Prostate gland (tissue), 2 donors: ENCODE measurements at regions not wholly inside any gene's neighbourhood (a gene's known extent, or its start where the extent isn't known, plus 50 kb on each side); places are given as distances from the start of the nearest gene placed in this dataset.

ENCODE experiments used
- DNase-seq: peaks from one replicate; pipeline ENCODE4 v3.0.0-alpha.2; 2019; ENCODE audit warnings: low spot score
- H3K27ac ChIP-seq, 2 donors: fragments of 200-600 bp; sonication (generic); 2 replicates each; pipeline ENCODE4 v1.5.1; 2017 to 2019
- H3K27me3 ChIP-seq: fragments of 200-600 bp; sonication (generic); replicated peaks from 2 replicates; pipeline ENCODE4 v1.5.1; 2019; ENCODE audit not compliant: insufficient read depth
- H3K36me3 ChIP-seq, 2 donors: fragments of 200-600 bp; sonication (generic); 1 replicate in 1 of 2; 2 replicates in 1 of 2; pipeline versions ENCODE4 v1.5.1 to v1.8.1; 2017 to 2019
- H3K4me1 ChIP-seq: fragments of 200-600 bp; sonication (generic); replicated peaks from 2 replicates; pipeline ENCODE4 v1.5.1; 2019
- H3K4me3 ChIP-seq, 2 donors: fragments of 200-600 bp; sonication (generic); 2 replicates each; pipeline ENCODE4 v1.5.1; 2017 to 2019
- H3K9me3 ChIP-seq: fragments of 200-600 bp; sonication (generic); 2 replicates; pipeline ENCODE4 v1.5.1; 2017
- POLR2A ChIP-seq: fragments of 450-650 bp; IDR thresholded peaks from one replicate; pipeline ENCODE4 v1.6.1; 2016; ENCODE audit warnings: antibody characterized with exemption, mild to moderate bottlenecking
- POLR2AphosphoS5 ChIP-seq: sonication (generic); formaldehyde crosslinking; IDR thresholded peaks from one replicate; pipeline ENCODE4 v1.6.1; 2017; ENCODE audit warnings: antibody characterized with exemption
- WGBS: methylation state at CpG from one replicate; pipeline ENCODE4 v1.1.5; 2018; 5-methylcytosine and 5-hydroxymethylcytosine counted together
- intact Hi-C: fragments of 100-400 bp; cut with DNase I; formaldehyde crosslinking; loops from one replicate; pipeline ENCODE4 v1.14.2; 2022
- TF ChIP-seq, protein P1 (sequence below), 4 experiments: fragments of 200-600 bp in 2 of 4; fragments of 450-650 bp in 2 of 4; sonication (generic) in 2 of 4; IDR thresholded peaks; 1 replicate in 3 of 4; 2 replicates in 1 of 4; pipeline ENCODE4 v1.5.1; 2016 to 2019; ENCODE audit warnings: antibody characterized with exemption in 4 of 4, mild to moderate bottlenecking in 2 of 4, moderate library complexity in 2 of 4

DNA sequence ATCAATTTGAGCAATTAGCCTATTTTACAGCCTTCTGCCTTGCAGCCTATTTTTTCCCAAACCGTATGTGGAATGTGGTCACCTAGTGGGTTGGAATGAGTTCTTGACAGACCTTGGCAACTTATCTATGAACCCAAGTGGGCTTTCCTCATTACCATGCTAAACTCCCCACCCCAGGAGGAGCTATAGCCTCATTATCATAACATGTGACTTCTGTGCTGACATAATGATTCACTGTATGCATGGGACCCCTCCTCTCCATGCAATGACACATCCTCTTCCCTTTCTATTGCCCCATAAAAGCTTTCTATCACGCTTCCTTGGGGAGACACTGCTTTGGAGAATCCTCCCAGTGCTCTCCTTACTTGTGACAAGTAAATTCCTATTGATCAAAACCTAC is 83.5 kb upstream of the FHIT start:
- 80% methylated on average over 2 of the region's 2 CpGs for WGBS
- no peak overlapping the region for H3K27ac ChIP-seq
- no peak for DNase-seq
- no peaks in the 10 kb centered on the region for H3K9me3 ChIP-seq
- no peaks in the 10 kb centered on the region for H3K4me1 ChIP-seq
- H3K36me3 ChIP-seq = no peaks in the 10 kb centered on the region
- intact Hi-C loops = no loop called here
- no peak overlapping the region for H3K4me3 ChIP-seq
- TF ChIP-seq POLR2A (no peak), POLR2AphosphoS5 (no peak)
- TF ChIP-seq, protein P1, sequence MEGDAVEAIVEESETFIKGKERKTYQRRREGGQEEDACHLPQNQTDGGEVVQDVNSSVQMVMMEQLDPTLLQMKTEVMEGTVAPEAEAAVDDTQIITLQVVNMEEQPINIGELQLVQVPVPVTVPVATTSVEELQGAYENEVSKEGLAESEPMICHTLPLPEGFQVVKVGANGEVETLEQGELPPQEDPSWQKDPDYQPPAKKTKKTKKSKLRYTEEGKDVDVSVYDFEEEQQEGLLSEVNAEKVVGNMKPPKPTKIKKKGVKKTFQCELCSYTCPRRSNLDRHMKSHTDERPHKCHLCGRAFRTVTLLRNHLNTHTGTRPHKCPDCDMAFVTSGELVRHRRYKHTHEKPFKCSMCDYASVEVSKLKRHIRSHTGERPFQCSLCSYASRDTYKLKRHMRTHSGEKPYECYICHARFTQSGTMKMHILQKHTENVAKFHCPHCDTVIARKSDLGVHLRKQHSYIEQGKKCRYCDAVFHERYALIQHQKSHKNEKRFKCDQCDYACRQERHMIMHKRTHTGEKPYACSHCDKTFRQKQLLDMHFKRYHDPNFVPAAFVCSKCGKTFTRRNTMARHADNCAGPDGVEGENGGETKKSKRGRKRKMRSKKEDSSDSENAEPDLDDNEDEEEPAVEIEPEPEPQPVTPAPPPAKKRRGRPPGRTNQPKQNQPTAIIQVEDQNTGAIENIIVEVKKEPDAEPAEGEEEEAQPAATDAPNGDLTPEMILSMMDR (IDR thresholded peaks at IDR 0.05) = no peak
- no peaks in the 10 kb centered on the region for H3K27me3 ChIP-seq

DNA sequence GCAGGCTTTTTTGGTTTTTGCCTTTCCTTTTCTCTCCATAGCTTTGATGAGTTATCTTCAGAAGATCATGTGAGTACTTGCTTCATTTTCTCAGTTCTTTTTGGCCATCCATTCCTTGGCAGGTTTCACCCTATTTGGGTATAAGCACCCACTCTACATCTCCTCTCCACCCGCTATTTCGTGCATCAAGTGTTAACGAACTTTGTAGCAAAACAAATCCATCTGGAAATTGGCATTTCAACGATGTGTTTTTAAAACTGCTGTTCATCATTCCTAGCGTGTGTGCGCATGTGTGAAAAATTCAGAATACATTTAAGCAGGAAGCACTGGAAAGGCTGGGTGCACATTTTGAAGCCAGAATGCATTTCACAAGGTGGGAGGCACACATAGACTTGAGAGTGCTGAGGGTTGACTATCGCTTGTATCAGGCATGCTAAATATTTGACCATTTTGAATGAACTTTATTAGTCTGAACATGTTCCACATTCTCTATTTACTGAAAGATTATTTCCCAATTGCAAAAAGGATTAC is 89.7 kb upstream of the FHIT start:
- no peak overlapping the region for H3K27ac ChIP-seq
- no peaks in the 10 kb centered on the region for H3K27me3 ChIP-seq
- no peaks in the 10 kb centered on the region for H3K36me3 ChIP-seq
- H3K4me1 ChIP-seq = no peaks in the 10 kb centered on the region
- H3K4me3 ChIP-seq = no peak overlapping the region
- no peaks in the 10 kb centered on the region for H3K9me3 ChIP-seq
- TF ChIP-seq POLR2AphosphoS5 (no peak), POLR2A (no peak)
- TF ChIP-seq, protein P1 (IDR thresholded peaks at IDR 0.05) = no peak
- no peak for DNase-seq
- 50% methylated on average over 7 of the region's 7 CpGs for WGBS
- intact Hi-C loops = no loop called here

DNA sequence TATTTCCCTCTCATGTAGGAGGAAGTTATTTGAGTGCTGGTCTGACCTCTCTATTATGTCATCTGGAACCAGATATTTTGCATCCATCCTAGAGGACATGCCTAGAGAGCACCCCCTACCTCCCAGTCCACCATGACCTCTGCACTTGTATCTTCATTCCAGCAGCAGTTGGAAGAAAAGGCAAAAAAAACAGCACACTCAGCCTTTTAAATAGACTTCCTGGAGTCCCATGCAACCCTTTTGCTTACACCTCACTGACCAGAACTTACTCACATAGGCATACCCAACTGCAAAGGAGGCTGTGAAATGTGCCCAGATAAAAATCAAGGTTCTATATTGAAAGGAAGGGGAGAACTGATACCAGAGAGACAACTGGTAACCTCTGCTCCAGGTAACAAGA is 92.3 kb upstream of the FHIT start:
- no peak for TF ChIP-seq POLR2A
- TF ChIP-seq, protein P1 (IDR thresholded peaks at IDR 0.05) = no peak
- TF ChIP-seq POLR2AphosphoS5 = no peak
- Histone ChIP-seq H3K9me3 (no peaks in the 10 kb centered on the region), H3K4me1 (no peaks in the 10 kb centered on the region), H3K4me3 (no peak overlapping the region), H3K36me3 (no peaks in the 10 kb centered on the region), H3K27me3 (no peaks in the 10 kb centered on the region), H3K27ac (no peak overlapping the region)
- no peak for DNase-seq
- intact Hi-C loops = no loop called here

DNA sequence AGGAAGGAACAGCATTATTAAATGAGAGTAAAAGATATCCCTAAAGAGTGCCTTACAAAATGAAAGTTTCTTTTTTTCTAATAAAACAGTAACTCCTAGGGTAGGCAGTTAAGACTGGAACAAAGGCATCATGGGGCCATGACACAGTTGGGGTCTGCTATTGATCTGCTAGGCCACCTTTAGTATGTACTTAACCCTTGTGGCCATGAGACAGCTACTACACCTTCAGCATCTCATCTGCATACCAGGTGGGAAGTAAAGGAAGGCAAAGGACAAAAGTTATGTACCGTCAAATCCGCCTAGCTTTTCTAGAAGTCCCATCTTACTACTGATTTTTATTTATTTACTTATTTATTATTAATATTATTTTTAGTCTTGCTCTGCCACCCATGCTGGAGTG is 93.8 kb upstream of the FHIT start:
- TF ChIP-seq POLR2AphosphoS5 (no peak), POLR2A (no peak)
- TF ChIP-seq, protein P1 (IDR thresholded peaks at IDR 0.05) = no peak
- Histone ChIP-seq H3K27me3 (no peaks in the 10 kb centered on the region), H3K9me3 (no peaks in the 10 kb centered on the region), H3K36me3 (no peaks in the 10 kb centered on the region), H3K27ac (no peak overlapping the region), H3K4me1 (no peaks in the 10 kb centered on the region), H3K4me3 (no peak overlapping the region)
- no peak for DNase-seq
- intact Hi-C loops = no loop called here
- 98% methylated on average over 2 of the region's 2 CpGs for WGBS

DNA sequence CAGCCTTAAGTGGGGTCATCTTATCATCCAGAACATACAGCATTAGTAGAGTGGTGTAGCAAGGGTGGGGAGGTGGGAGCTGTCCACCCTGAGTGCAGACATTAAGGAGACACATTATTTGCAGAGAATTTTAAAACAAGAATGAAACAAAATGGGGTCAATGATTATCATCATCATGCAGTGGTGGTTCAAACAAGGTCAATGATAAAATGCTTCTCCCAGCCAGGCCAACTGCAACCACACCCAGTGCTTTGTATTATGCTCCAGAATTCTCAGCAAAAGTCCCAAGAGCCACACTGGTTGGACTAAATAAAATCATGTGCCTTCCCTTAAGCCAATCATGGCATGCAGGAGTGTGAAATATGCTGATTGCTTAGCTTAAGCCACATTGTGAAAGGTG is 96.7 kb upstream of the FHIT start:
- Histone ChIP-seq H3K27ac (no peak overlapping the region), H3K36me3 (no peaks in the 10 kb centered on the region), H3K4me3 (no peak overlapping the region), H3K9me3 (no peaks in the 10 kb centered on the region), H3K4me1 (no peaks in the 10 kb centered on the region), H3K27me3 (no peaks in the 10 kb centered on the region)
- intact Hi-C loops = no loop called here
- TF ChIP-seq POLR2A (no peak), POLR2AphosphoS5 (no peak)
- TF ChIP-seq, protein P1 (IDR thresholded peaks at IDR 0.05) = no peak
- DNase-seq = no peak
